ENCODE measurements at regions not wholly inside any gene's neighbourhood (a gene's known extent, or its start where the extent isn't known, plus 50 kb on each side); places are given as distances from the start of the nearest gene placed in this dataset.

DNA sequence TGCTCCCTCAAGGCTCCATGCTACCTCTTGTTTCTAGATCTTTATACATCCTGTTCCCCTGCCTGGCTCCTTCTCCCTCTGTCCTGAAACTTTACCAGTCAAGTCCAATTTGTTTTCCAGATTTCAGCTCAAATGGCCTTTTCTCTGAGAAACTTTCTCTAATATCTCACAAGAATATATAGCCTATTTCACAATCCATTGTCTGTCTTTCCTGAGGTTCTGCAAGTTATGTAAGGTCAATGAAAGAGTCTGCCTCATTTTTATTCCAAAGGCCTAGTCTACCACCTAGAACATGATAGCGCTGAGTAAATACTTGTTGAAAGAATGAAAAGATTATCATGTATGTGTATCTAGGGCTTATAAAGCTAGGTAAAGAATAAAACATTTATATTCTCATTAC is 348.8 kb downstream of the SPRY2 start:
- H3K4me2 ChIP-seq (ENCODE audit: control insufficient read depth, extremely low read depth, insufficient read depth, low read depth, low read length): no peak overlapping the region
- H3K9ac ChIP-seq (ENCODE audit: control insufficient read depth, extremely low read depth, insufficient read depth, low read length): no peak overlapping the region
- no peak for FAIRE-seq
- no peak overlapping the region for H2AFZ ChIP-seq (ENCODE audit: control insufficient read depth, low read length)
- no peaks in the 10 kb centered on the region for H3K9me1 ChIP-seq (ENCODE audit: control insufficient read depth, extremely low read depth, insufficient read depth, low read length)
- no peaks in the 10 kb centered on the region for H3K9me3 ChIP-seq (ENCODE audit: control insufficient read depth, low read depth, low read length)
- no peak overlapping the region for H3K27ac ChIP-seq (ENCODE audit: control insufficient read depth, insufficient read depth, low read length)
- no peaks in the 10 kb centered on the region for H4K20me1 ChIP-seq (ENCODE audit: control insufficient read depth, extremely low read depth, insufficient read depth, low read length)
- TF ChIP-seq CTCF (optimal IDR thresholded peaks at IDR 0.05 in 1 of 3, IDR thresholded peaks at IDR 0.05 in 1 of 3, conservative IDR thresholded peaks at IDR 0.05 in 1 of 3; ENCODE audit: extremely low read depth in 1 of 3, insufficient read depth in 2 of 3, low read length in 3 of 3): no peak
- TF ChIP-seq EZH2 (IDR thresholded peaks at IDR 0.05; ENCODE audit: low read length): no peak
- H3K79me2 ChIP-seq (ENCODE audit: control insufficient read depth, insufficient read depth, low read length): no peaks in the 10 kb centered on the region
- no peaks in the 10 kb centered on the region for H3K36me3 ChIP-seq (ENCODE audit: control insufficient read depth in 2 of 2, extremely low read depth in 1 of 2, insufficient read depth in 2 of 2, low read length in 2 of 2)
- no peaks in the 10 kb centered on the region for H3K27me3 ChIP-seq (ENCODE audit: control insufficient read depth, extremely low read depth, insufficient read depth, low read length)
- H3K4me3 ChIP-seq (ENCODE audit: control insufficient read depth in 2 of 3, extremely low read depth in 1 of 3, insufficient read depth in 2 of 3, low read depth in 1 of 3, low read length in 3 of 3): no peak overlapping the region
- DNase-seq (ENCODE audit: low read depth, low spot score): no peak
- dilution Hi-C loops (cut with MboI; ENCODE audit: extremely low pct_ligation_motif_present, low sequenced_read_pairs): no loop called here
- H3K4me1 ChIP-seq (ENCODE audit: control insufficient read depth, extremely low read depth, insufficient read depth, low read length): peaks cover 32% of the 10 kb centered on the region

DNA sequence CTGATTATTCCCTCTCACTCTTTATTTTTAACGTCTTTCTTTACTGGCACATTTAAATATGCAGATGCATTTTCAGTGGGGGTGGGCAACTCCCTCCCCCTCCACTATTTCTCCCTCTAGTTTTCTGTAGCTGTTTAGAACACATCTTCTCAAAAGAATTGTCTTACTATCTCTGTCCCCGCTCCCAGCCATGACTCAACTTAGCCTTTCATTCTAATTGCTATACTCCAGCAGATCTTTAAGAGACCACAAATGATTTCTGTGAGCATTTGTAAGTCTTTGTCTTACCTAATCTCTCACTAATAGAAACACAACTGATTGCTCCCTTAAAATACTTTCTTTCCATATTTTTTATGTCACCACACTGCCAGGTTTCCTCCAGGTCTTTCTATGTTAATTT is 350.9 kb downstream of the SPRY2 start:
- Histone ChIP-seq H3K79me2 (ENCODE audit: control insufficient read depth, insufficient read depth, low read length) (no peaks in the 10 kb centered on the region), H4K20me1 (ENCODE audit: control insufficient read depth, extremely low read depth, insufficient read depth, low read length) (no peaks in the 10 kb centered on the region), H3K9ac (ENCODE audit: control insufficient read depth, extremely low read depth, insufficient read depth, low read length) (no peak overlapping the region), H3K4me2 (ENCODE audit: control insufficient read depth, extremely low read depth, insufficient read depth, low read depth, low read length) (no peak overlapping the region), H3K27me3 (ENCODE audit: control insufficient read depth, extremely low read depth, insufficient read depth, low read length) (no peaks in the 10 kb centered on the region), H3K27ac (ENCODE audit: control insufficient read depth, insufficient read depth, low read length) (no peak overlapping the region), H3K36me3 (ENCODE audit: control insufficient read depth in 2 of 2, extremely low read depth in 1 of 2, insufficient read depth in 2 of 2, low read length in 2 of 2) (no peaks in the 10 kb centered on the region), H2AFZ (ENCODE audit: control insufficient read depth, low read length) (no peak overlapping the region), H3K9me1 (ENCODE audit: control insufficient read depth, extremely low read depth, insufficient read depth, low read length) (no peaks in the 10 kb centered on the region), H3K4me3 (ENCODE audit: control insufficient read depth in 2 of 3, extremely low read depth in 1 of 3, insufficient read depth in 2 of 3, low read depth in 1 of 3, low read length in 3 of 3) (no peak overlapping the region), H3K4me1 (ENCODE audit: control insufficient read depth, extremely low read depth, insufficient read depth, low read length) (peaks cover 39% of the 10 kb centered on the region), H3K9me3 (ENCODE audit: control insufficient read depth, low read depth, low read length) (no peaks in the 10 kb centered on the region)
- FAIRE-seq (no peak), DNase-seq (ENCODE audit: low read depth, low spot score) (no peak)
- TF ChIP-seq CTCF (optimal IDR thresholded peaks at IDR 0.05 in 1 of 3, IDR thresholded peaks at IDR 0.05 in 1 of 3, conservative IDR thresholded peaks at IDR 0.05 in 1 of 3; ENCODE audit: extremely low read depth in 1 of 3, insufficient read depth in 2 of 3, low read length in 3 of 3) (no peak), EZH2 (IDR thresholded peaks at IDR 0.05; ENCODE audit: low read length) (no peak)
- dilution Hi-C loops (cut with MboI; ENCODE audit: extremely low pct_ligation_motif_present, low sequenced_read_pairs): no loop called here

Measured in keratinocyte (primary cell).